Keratinocyte (primary cell): ENCODE measurements at regions not wholly inside any gene's neighbourhood (a gene's known extent, or its start where the extent isn't known, plus 50 kb on each side); places are given as distances from the start of the nearest gene placed in this dataset.

Experiments used
- DNase-seq: peaks from one replicate; pipeline ENCODE4 v3.0.0-alpha.2; 2011; ENCODE audit warnings: low read depth, missing footprints, low spot score
- FAIRE-seq: peaks from 2 replicates; lab custom pipeline; 2011; peaks lifted over from hg19 to GRCh38; lab: Jason Lieb, UNC
- H2AFZ ChIP-seq: 2 replicates; pipeline ENCODE4 v1.6.0; 2012; ENCODE audit warnings: low read length, control low read depth, inconsistent platforms; ENCODE audit not compliant: control insufficient read depth
- H3K27ac ChIP-seq: 2 replicates; pipeline ENCODE4 v1.5.1; 2011; ENCODE audit warnings: low read length; ENCODE audit not compliant: control insufficient read depth, insufficient read depth
- H3K27me3 ChIP-seq: 3 replicates; pipeline ENCODE4 v1.6.0; 2011; ENCODE audit warnings: low read length; ENCODE audit not compliant: control insufficient read depth, insufficient read depth; ENCODE audit errors: extremely low read depth
- H3K36me3 ChIP-seq, 2 experiments: 2 replicates in 1 of 2; 3 replicates in 1 of 2; pipeline ENCODE4 v1.5.1; 2011; ENCODE audit warnings: low read length in 2 of 2, mild to moderate bottlenecking in 1 of 2; ENCODE audit not compliant: control insufficient read depth in 2 of 2, insufficient read depth in 2 of 2; ENCODE audit errors: extremely low read depth in 1 of 2
- H3K4me1 ChIP-seq: 3 replicates; pipeline ENCODE4 v1.5.1; 2011; ENCODE audit warnings: low read length; ENCODE audit not compliant: control insufficient read depth, insufficient read depth; ENCODE audit errors: extremely low read depth
- H3K4me2 ChIP-seq: 3 replicates; pipeline ENCODE4 v1.6.0; 2011; ENCODE audit warnings: low read depth, low read length; ENCODE audit not compliant: control insufficient read depth, insufficient read depth; ENCODE audit errors: extremely low read depth
- H3K4me3 ChIP-seq, 3 experiments: fragments of 200-600 bp in 1 of 3; sonication (generic) in 1 of 3; 2 replicates in 2 of 3; 3 replicates in 1 of 3; pipeline ENCODE4 v1.5.1; 2011 to 2016; ENCODE audit warnings: low read length in 3 of 3, mild to moderate bottlenecking in 3 of 3, control low read depth in 2 of 3, inconsistent platforms in 1 of 3, low read depth in 1 of 3, mixed read lengths in 1 of 3, mixed run types in 1 of 3, moderate library complexity in 1 of 3; ENCODE audit not compliant: control insufficient read depth in 2 of 3, insufficient read depth in 2 of 3; ENCODE audit errors: extremely low read depth in 1 of 3
- H3K79me2 ChIP-seq: 2 replicates; pipeline ENCODE4 v1.6.0; 2012; ENCODE audit warnings: low read length; ENCODE audit not compliant: control insufficient read depth, insufficient read depth
- H3K9ac ChIP-seq: 3 replicates; pipeline ENCODE4 v1.6.0; 2011; ENCODE audit warnings: low read length; ENCODE audit not compliant: control insufficient read depth, insufficient read depth; ENCODE audit errors: extremely low read depth
- H3K9me1 ChIP-seq: 3 replicates; pipeline ENCODE4 v1.6.0; 2011; ENCODE audit warnings: low read length; ENCODE audit not compliant: control insufficient read depth, insufficient read depth; ENCODE audit errors: extremely low read depth
- H3K9me3 ChIP-seq: 2 replicates; pipeline ENCODE4 v1.5.1; 2012; ENCODE audit warnings: low read depth, low read length; ENCODE audit not compliant: control insufficient read depth
- H4K20me1 ChIP-seq: 3 replicates; pipeline ENCODE4 v1.6.0; 2011; ENCODE audit warnings: low read length; ENCODE audit not compliant: control insufficient read depth, insufficient read depth; ENCODE audit errors: extremely low read depth
- CTCF ChIP-seq, 3 experiments: IDR thresholded peaks in 1 of 3; conservative IDR thresholded peaks in 1 of 3; optimal IDR thresholded peaks in 1 of 3; 2 replicates in 2 of 3; 3 replicates in 1 of 3; pipeline versions ENCODE3 to v1.5.1; 2011; ENCODE audit warnings: low read length in 3 of 3, mild to moderate bottlenecking in 3 of 3, moderate library complexity in 2 of 3, control low read depth in 1 of 3, inconsistent platforms in 1 of 3; ENCODE audit not compliant: insufficient read depth in 2 of 3; ENCODE audit errors: extremely low read depth in 1 of 3
- EZH2 ChIP-seq: IDR thresholded peaks from one replicate; pipeline ENCODE4 v1.6.1; 2012; ENCODE audit warnings: inconsistent platforms, mild to moderate bottlenecking, low read length, moderate library complexity
- dilution Hi-C: fragments of 300-500 bp; cut with MboI; formaldehyde crosslinking; loops from one replicate; pipeline ENCODE4 v1.7.0; 2020; ENCODE audit warnings: low sequenced_read_pairs; ENCODE audit not compliant: extremely low pct_ligation_motif_present

GRCh38 chr1:168433238-168433637 lies 110.6 kb downstream of the XCL2 start:
- Histone ChIP-seq H3K79me2 (no peaks in the 10 kb centered on the region), H3K4me3 (no peak overlapping the region), H3K4me2 (no peak overlapping the region), H4K20me1 (no peaks in the 10 kb centered on the region), H3K9ac (no peak overlapping the region), H3K9me3 (no peaks in the 10 kb centered on the region), H3K4me1 (no peaks in the 10 kb centered on the region), H2AFZ (no peak overlapping the region), H3K36me3 (no peaks in the 10 kb centered on the region), H3K27me3 (peaks cover 14% of the 10 kb centered on the region), H3K9me1 (no peaks in the 10 kb centered on the region), H3K27ac (no peak overlapping the region)
- TF ChIP-seq EZH2 (no peak), CTCF (optimal IDR thresholded peaks at IDR 0.05 in 1 of 3, IDR thresholded peaks at IDR 0.05 in 1 of 3, conservative IDR thresholded peaks at IDR 0.05 in 1 of 3; ENCODE audit: extremely low read depth in 1 of 3, insufficient read depth in 2 of 3, low read length in 3 of 3) (no peak)
- dilution Hi-C loops = no loop called here
- FAIRE-seq (no peak), DNase-seq (no peak)

DNA sequence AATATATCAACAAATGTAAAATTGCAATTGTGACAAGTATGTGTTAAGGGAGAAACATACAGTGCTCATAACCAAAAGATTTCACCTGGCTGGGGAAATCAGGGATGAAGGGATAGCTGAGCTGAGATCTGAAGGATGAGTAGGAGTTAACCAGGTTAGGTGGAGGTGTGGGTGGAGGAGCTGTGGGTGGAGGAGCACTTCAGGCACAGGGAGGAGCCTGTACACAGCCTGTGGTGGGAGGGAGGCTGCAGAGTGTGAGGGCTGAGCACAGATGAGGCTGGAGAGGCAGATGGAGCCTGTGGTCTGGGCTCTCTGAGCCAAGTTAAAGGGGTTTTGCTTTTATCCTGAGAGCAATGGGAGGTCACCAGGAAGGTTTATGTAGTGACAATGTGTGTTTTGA lies 111.9 kb downstream of the XCL2 start:
- DNase-seq (no peak), FAIRE-seq (no peak)
- Histone ChIP-seq H3K9me3 (no peaks in the 10 kb centered on the region), H3K4me1 (no peaks in the 10 kb centered on the region), H3K36me3 (no peaks in the 10 kb centered on the region), H3K27me3 (peaks cover 10% of the 10 kb centered on the region), H3K27ac (no peak overlapping the region), H3K4me2 (no peak overlapping the region), H3K79me2 (no peaks in the 10 kb centered on the region), H2AFZ (no peak overlapping the region), H3K9me1 (no peaks in the 10 kb centered on the region), H3K9ac (no peak overlapping the region), H3K4me3 (no peak overlapping the region), H4K20me1 (no peaks in the 10 kb centered on the region)
- TF ChIP-seq CTCF (optimal IDR thresholded peaks at IDR 0.05 in 1 of 3, IDR thresholded peaks at IDR 0.05 in 1 of 3, conservative IDR thresholded peaks at IDR 0.05 in 1 of 3; ENCODE audit: extremely low read depth in 1 of 3, insufficient read depth in 2 of 3, low read length in 3 of 3) = no peak
- TF ChIP-seq EZH2 = no peak
- dilution Hi-C loops = no loop called here
